K562 (cell line): ENCODE measurements at regions not wholly inside any gene's neighbourhood (a gene's known extent, or its start where the extent isn't known, plus 50 kb on each side); places are given as distances from the start of the nearest gene placed in this dataset.

Source experiments
- ASH1L ChIP-seq: fragments of 450-650 bp; IDR thresholded peaks from 2 replicates; pipeline ENCODE4 v1.6.1; 2018; ENCODE audit warnings: borderline replicate concordance, mild to moderate bottlenecking, low read depth; ENCODE audit not compliant: partially characterized antibody
- BRD9 ChIP-seq: fragments of 450-650 bp; IDR thresholded peaks from 2 replicates; pipeline ENCODE4 v1.6.1; 2018; ENCODE audit warnings: low read depth; ENCODE audit not compliant: partially characterized antibody
- CC2D1A ChIP-seq: fragments of 450-650 bp; IDR thresholded peaks from 2 replicates; pipeline ENCODE4 v1.6.1; 2017; ENCODE audit warnings: mild to moderate bottlenecking
- ESRRA ChIP-seq: fragments of 450-650 bp; IDR thresholded peaks from 2 replicates; pipeline ENCODE4 v1.6.1; 2014; ENCODE audit warnings: low read depth, mild to moderate bottlenecking, moderate library complexity, borderline replicate concordance
- FOSL1 ChIP-seq: fragments of 200-800 bp; sonication (Bioruptor generic); conservative IDR thresholded peaks from 2 replicates; pipeline ENCODE4 v1.6.1; 2016; ENCODE audit warnings: missing genetic modification characterization, missing compliant biosample characterization
- HOXB6 ChIP-seq: fragments of 250-450 bp; sonication (Bioruptor Pico); IDR thresholded peaks from 2 replicates; pipeline ENCODE4 v1.5.1; 2022; ENCODE audit warnings: mild to moderate bottlenecking, borderline replicate concordance
- IRF2 ChIP-seq: sonication (generic); formaldehyde crosslinking; IDR thresholded peaks from 2 replicates; pipeline ENCODE4 v1.8.1; 2022; ENCODE audit warnings: mild to moderate bottlenecking, missing genetic modification reagents
- LEF1 ChIP-seq: fragments of 450-650 bp; IDR thresholded peaks from 2 replicates; pipeline ENCODE4 v1.6.1; 2016; ENCODE audit warnings: mild to moderate bottlenecking
- MAFG ChIP-seq: fragments of 450-650 bp; conservative IDR thresholded peaks from 2 replicates; pipeline ENCODE4 v1.6.1; 2016; ENCODE audit warnings: missing genetic modification characterization, missing compliant biosample characterization
- NELFE ChIP-seq: IDR thresholded peaks from 2 replicates; pipeline ENCODE4 v1.6.1; 2011; ENCODE audit warnings: mild to moderate bottlenecking; ENCODE audit not compliant: insufficient read depth, insufficient read length
- PHF8 ChIP-seq: fragments of 200-600 bp; sonication (generic); IDR thresholded peaks from 2 replicates; pipeline ENCODE4 v1.6.1; 2012; ENCODE audit warnings: mixed run types, mild to moderate bottlenecking, inconsistent platforms, low read length, moderate library complexity, borderline replicate concordance
- RBFOX2 ChIP-seq: fragments of 200-400 bp; formaldehyde crosslinking; IDR thresholded peaks from 2 replicates; pipeline ENCODE4 v1.6.1; 2017; ENCODE audit warnings: low read depth, mild to moderate bottlenecking, low read length, moderate library complexity
- RFX5 ChIP-seq: IDR thresholded peaks from 2 replicates; pipeline ENCODE4 v1.6.1; 2011; ENCODE audit warnings: low read depth, mild to moderate bottlenecking, improper control_type of control experiment, low read length
- SPI1 ChIP-seq: IDR thresholded peaks from 2 replicates; pipeline ENCODE4 v1.6.1; 2011; ENCODE audit warnings: low read depth, low read length, control low read depth, borderline replicate concordance
- SRSF3 ChIP-seq: fragments of 200-400 bp; formaldehyde crosslinking; IDR thresholded peaks from 2 replicates; pipeline ENCODE4 v1.6.1; 2016; ENCODE audit warnings: mild to moderate bottlenecking, low read length, moderate library complexity; ENCODE audit not compliant: insufficient read depth
- SUPT5H ChIP-seq: fragments of 450-650 bp; IDR thresholded peaks from 2 replicates; pipeline ENCODE4 v1.6.1; 2016
- ZEB2 ChIP-seq: fragments of 450-650 bp; IDR thresholded peaks from 2 replicates; pipeline ENCODE4 v1.6.1; 2016
- ZNF124 ChIP-seq: sonication (generic); formaldehyde crosslinking; IDR thresholded peaks from 2 replicates; pipeline ENCODE4 v1.8.1; 2022; ENCODE audit warnings: missing genetic modification reagents
- ZNF253 ChIP-seq: fragments of 250-450 bp; sonication (Bioruptor Pico); conservative IDR thresholded peaks from 2 replicates; pipeline ENCODE4 v1.6.1; 2021; ENCODE audit warnings: mild to moderate bottlenecking
- ZNF3 ChIP-seq: fragments of 250-450 bp; sonication (Bioruptor Pico); IDR thresholded peaks from 2 replicates; pipeline ENCODE4 v1.5.0; 2021; ENCODE audit warnings: mild to moderate bottlenecking, moderate library complexity
- ZNF445 ChIP-seq: fragments of 250-450 bp; sonication (Bioruptor Pico); IDR thresholded peaks from 2 replicates; pipeline ENCODE4 v1.4.0; 2020; ENCODE audit warnings: low read depth, mild to moderate bottlenecking, moderate library complexity
- TF ChIP-seq, protein P1 (sequence below): fragments of 250-450 bp; sonication (Bioruptor Pico); IDR thresholded peaks from 2 replicates; pipeline ENCODE4 v1.6.1; 2021; ENCODE audit warnings: mild to moderate bottlenecking
- TF ChIP-seq, protein P2 (sequence below): fragments of 450-650 bp; IDR thresholded peaks from 2 replicates; pipeline ENCODE4 v1.6.1; 2014; ENCODE audit warnings: low read depth, mild to moderate bottlenecking, moderate library complexity, borderline replicate concordance
- TF ChIP-seq, protein P3 (sequence below): fragments of 250-450 bp; sonication (Bioruptor Pico); IDR thresholded peaks from 2 replicates; pipeline ENCODE4 v1.4.0; 2020

DNA sequence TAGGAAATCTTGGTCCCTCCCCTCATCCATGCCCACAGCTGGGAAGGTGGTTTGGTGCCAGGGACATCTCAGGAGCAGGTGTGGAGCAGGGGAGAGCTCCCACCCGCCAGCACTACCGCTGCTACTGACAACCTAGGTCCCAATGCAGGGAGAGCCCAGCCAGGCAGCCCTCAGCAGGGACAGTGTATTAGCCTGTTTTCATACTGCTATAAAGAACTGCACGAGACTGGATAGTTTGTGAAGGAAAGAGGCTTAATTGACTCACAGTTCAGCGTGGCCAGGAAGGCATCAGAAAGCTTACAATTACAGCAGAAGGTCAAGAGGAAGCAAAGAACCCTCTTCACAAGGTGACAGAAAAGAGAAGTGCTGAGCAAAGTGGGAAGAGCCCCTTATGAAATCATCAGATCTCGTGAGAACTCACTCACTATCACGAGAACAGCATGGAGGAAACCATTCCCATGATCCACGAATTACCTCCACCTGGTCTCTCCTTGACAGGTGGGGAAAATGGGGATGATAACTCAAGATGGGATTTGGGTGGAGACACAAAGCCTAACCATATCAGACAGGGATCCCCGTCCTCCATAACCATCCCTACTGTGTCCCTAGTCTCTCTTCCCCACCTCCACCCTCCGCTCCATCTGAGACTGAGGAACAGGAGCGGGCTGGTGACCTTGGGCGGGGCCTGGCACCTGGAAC lies 218.6 kb downstream of the TBC1D2B start (continued):
- TF ChIP-seq, protein P1, sequence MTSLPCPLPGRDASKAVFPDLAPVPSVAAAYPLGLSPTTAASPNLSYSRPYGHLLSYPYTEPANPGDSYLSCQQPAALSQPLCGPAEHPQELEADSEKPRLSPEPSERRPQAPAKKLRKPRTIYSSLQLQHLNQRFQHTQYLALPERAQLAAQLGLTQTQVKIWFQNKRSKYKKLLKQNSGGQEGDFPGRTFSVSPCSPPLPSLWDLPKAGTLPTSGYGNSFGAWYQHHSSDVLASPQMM (CRISPR knock-in tag) = no peak
- TF ChIP-seq IRF2 (CRISPR knock-in tag) = no peak
- TF ChIP-seq, protein P2, sequence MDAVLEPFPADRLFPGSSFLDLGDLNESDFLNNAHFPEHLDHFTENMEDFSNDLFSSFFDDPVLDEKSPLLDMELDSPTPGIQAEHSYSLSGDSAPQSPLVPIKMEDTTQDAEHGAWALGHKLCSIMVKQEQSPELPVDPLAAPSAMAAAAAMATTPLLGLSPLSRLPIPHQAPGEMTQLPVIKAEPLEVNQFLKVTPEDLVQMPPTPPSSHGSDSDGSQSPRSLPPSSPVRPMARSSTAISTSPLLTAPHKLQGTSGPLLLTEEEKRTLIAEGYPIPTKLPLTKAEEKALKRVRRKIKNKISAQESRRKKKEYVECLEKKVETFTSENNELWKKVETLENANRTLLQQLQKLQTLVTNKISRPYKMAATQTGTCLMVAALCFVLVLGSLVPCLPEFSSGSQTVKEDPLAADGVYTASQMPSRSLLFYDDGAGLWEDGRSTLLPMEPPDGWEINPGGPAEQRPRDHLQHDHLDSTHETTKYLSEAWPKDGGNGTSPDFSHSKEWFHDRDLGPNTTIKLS = peak; percentile 32; the same call in 1 of the 2 replicates
- peak; percentile 34; the same call in 1 of the 2 replicates for TF ChIP-seq ZEB2
- no peak for TF ChIP-seq RBFOX2
- TF ChIP-seq LEF1 = no peak
- TF ChIP-seq ZNF445 (CRISPR knock-in tag) = no peak
- TF ChIP-seq RFX5 = no peak
- TF ChIP-seq FOSL1 (tag) = no peak
- no peak for TF ChIP-seq MAFG
- no peak for TF ChIP-seq ZNF253 (CRISPR knock-in tag)
- no peak for TF ChIP-seq SRSF3
- no peak for TF ChIP-seq ZNF3 (CRISPR knock-in tag)
- no peak for TF ChIP-seq CC2D1A
- TF ChIP-seq, protein P3, sequence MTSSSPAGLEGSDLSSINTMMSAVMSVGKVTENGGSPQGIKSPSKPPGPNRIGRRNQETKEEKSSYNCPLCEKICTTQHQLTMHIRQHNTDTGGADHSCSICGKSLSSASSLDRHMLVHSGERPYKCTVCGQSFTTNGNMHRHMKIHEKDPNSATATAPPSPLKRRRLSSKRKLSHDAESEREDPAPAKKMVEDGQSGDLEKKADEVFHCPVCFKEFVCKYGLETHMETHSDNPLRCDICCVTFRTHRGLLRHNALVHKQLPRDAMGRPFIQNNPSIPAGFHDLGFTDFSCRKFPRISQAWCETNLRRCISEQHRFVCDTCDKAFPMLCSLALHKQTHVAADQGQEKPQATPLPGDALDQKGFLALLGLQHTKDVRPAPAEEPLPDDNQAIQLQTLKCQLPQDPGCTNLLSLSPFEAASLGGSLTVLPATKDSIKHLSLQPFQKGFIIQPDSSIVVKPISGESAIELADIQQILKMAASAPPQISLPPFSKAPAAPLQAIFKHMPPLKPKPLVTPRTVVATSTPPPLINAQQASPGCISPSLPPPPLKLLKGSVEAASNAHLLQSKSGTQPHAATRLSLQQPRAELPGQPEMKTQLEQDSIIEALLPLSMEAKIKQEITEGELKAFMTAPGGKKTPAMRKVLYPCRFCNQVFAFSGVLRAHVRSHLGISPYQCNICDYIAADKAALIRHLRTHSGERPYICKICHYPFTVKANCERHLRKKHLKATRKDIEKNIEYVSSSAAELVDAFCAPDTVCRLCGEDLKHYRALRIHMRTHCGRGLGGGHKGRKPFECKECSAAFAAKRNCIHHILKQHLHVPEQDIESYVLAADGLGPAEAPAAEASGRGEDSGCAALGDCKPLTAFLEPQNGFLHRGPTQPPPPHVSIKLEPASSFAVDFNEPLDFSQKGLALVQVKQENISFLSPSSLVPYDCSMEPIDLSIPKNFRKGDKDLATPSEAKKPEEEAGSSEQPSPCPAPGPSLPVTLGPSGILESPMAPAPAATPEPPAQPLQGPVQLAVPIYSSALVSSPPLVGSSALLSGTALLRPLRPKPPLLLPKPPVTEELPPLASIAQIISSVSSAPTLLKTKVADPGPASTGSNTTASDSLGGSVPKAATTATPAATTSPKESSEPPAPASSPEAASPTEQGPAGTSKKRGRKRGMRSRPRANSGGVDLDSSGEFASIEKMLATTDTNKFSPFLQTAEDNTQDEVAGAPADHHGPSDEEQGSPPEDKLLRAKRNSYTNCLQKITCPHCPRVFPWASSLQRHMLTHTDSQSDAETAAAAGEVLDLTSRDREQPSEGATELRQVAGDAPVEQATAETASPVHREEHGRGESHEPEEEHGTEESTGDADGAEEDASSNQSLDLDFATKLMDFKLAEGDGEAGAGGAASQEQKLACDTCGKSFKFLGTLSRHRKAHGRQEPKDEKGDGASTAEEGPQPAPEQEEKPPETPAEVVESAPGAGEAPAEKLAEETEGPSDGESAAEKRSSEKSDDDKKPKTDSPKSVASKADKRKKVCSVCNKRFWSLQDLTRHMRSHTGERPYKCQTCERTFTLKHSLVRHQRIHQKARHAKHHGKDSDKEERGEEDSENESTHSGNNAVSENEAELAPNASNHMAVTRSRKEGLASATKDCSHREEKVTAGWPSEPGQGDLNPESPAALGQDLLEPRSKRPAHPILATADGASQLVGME = no peak
- no peak for TF ChIP-seq ZNF124
- no peak for TF ChIP-seq NELFE
- no peak for TF ChIP-seq PHF8
- no peak for TF ChIP-seq SUPT5H
- no peak for TF ChIP-seq ASH1L
- TF ChIP-seq HOXB6 (CRISPR knock-in tag) = no peak
- peak; percentile 89; the same call in 1 of the 2 replicates for TF ChIP-seq SPI1
- no peak for TF ChIP-seq BRD9
- TF ChIP-seq ESRRA = peak; percentile 79
